GM12872 (cell line): ENCODE measurements at regions not wholly inside any gene's neighbourhood (a gene's known extent, or its start where the extent isn't known, plus 50 kb on each side); places are given as distances from the start of the nearest gene placed in this dataset.

Experiments used
- TF ChIP-seq, protein P1 (sequence below): IDR thresholded peaks from 3 replicates; pipeline ENCODE4 v1.5.1; 2011; ENCODE audit warnings: low read depth, mild to moderate bottlenecking, low read length, moderate library complexity; ENCODE audit not compliant: insufficient read depth

DNA sequence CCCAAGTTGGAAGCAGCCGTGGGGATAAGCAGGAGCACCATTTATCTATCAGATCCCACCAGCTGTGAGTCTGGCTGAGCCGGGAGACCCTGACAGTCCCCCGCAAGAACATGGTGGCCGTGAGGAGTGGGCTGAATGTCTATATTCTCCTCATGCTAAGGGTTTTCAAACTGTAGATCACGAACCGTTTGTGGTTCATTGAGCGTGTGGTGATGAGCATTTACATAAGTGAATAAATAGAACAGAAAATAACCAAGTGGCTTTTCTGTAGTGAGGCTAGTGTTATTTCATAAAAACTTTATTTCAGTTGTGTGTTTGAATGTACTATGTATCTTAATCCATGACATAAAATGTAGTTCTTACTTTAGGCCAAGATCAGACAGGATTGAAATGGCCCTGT, 190.2 kb upstream of the APCDD1 start:
- TF ChIP-seq, protein P1, sequence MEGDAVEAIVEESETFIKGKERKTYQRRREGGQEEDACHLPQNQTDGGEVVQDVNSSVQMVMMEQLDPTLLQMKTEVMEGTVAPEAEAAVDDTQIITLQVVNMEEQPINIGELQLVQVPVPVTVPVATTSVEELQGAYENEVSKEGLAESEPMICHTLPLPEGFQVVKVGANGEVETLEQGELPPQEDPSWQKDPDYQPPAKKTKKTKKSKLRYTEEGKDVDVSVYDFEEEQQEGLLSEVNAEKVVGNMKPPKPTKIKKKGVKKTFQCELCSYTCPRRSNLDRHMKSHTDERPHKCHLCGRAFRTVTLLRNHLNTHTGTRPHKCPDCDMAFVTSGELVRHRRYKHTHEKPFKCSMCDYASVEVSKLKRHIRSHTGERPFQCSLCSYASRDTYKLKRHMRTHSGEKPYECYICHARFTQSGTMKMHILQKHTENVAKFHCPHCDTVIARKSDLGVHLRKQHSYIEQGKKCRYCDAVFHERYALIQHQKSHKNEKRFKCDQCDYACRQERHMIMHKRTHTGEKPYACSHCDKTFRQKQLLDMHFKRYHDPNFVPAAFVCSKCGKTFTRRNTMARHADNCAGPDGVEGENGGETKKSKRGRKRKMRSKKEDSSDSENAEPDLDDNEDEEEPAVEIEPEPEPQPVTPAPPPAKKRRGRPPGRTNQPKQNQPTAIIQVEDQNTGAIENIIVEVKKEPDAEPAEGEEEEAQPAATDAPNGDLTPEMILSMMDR: no peak

DNA sequence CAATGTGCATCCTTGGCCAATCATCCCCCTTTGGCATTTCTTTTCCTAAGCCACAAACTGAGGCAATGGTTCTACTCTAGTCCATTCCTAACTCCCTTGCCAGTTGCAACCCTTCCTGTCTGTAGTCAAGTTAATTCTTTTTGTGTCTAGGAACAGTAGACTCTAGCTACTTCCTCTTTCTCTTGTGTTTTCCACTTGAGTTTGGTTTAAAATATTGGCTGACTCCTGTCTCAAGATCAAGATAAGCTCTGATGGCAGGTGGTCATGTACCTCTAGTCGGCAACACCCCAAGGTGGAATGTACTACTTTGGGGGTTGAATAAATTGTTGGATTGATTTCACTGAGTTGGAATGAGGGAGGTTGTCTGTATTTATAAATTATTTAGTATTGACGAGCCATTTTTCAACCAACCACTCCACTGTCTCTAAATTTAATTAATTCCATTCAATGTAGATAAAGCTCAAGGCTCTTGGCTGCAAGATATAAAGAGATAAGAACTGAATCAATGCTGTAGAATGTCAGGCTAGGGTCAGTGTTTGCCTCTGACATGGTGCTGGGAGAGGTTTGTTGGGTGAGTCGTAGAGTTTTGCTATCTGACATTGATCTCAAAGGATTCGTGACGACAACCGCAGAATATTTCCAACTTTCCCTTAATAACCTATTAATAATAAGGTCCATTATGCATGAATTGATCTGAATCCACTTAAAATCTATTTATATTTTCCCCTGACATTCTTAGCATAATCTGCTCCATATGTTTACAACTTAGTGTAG, 188.7 kb upstream of the APCDD1 start:
- TF ChIP-seq, protein P1: no peak

DNA sequence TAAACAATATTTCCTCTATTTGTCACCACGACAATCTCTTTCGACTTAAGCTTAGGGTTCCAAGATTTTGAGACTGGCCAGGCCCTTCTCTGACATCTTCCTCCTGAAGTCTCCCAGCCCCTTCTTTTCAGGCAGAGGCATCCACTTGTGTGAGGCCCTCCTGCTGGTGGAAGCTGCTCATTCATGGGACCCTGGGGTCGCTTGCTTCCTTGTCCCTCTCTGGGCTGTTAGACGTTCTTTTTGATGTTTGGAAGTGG, 188.2 kb upstream of the APCDD1 start:
- TF ChIP-seq, protein P1: no peak

- TF ChIP-seq, protein P1: no peak
Observed at GRCh38 chr18:10269261-10269660, 185.2 kb upstream of the APCDD1 start.

DNA sequence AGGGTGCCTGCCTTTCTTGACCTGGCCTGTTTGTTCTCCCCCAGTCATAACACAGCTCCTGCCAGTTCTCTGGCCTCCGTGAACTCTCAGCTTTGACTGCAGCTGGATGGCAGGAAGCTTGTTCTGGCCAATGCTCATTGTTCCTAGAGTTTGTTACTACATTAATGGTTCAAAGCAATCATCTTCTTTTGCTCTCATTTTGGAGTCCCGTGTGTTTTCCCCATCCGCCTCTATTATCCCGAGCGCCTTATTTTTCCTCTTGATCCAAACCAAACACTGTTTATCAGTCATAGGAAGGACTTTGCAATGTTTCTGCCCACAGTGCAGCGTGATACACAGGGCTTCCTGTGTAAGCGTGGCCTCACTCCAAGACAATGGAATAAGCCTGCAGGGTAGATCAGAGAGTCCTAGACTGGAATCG, 184.3 kb upstream of the APCDD1 start:
- TF ChIP-seq, protein P1: no peak

DNA sequence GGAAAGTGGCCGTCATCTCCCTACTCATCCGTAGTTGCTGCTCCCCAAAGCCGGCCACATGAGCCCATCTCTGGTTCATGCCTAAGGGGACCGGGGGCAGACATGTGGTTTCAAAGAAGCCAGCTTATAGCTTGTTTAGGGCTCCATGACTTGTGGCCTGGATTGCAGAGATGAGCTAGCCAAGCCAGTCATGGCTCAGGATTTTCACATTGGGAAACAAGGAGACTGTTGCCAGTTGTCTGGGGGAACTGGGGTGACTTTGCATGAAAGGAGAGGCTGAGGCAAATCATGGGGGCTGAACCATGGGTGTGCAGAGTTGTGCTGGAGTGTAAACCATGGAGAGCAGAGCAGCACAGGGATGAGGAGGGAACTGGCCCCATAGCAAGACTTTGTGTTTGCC, 183.0 kb upstream of the APCDD1 start:
- TF ChIP-seq, protein P1: no peak

DNA sequence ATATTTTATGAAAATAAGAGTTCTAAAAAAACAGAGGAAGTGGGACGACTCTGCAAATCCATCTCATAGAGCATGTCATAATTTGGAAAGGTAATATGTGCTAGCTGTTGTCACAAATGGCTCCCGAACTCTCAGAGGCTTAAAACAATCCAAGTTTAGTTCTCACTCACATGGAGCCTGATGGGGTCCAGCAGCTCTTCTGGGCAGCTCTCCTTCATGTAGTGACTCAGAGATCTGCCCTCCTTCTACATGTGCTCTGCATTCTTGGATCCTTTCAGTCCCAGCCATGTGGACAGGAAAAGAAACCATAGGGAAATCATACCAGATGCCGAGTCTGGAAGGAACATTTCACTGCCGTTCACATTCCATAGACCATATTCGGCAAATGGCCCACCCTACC, 180.1 kb upstream of the APCDD1 start:
- TF ChIP-seq, protein P1: no peak
